Neural progenitor cell (in vitro differentiated cells): ENCODE measurements at regions not wholly inside any gene's neighbourhood (a gene's known extent, or its start where the extent isn't known, plus 50 kb on each side); places are given as distances from the start of the nearest gene placed in this dataset.

Experiments
- DNase-seq: peaks from one replicate; pipeline ENCODE4 v3.0.0-alpha.2; 2016; ENCODE audit warnings: low spot score
- H2AFZ ChIP-seq: fragments of 200-600 bp; sonication (generic); replicated peaks from 2 replicates; pipeline ENCODE4 v1.6.1; 2016; ENCODE audit warnings: antibody characterized with exemption
- H3F3A ChIP-seq: fragments of 200-600 bp; sonication (generic); 2 replicates; pipeline ENCODE4 v1.6.1; 2016; ENCODE audit warnings: antibody characterized with exemption, low read depth
- H3K27ac ChIP-seq: fragments of 200-600 bp; sonication (generic); 2 replicates; pipeline ENCODE4 v1.5.1; 2016; ENCODE audit warnings: mild to moderate bottlenecking
- H3K27me3 ChIP-seq: fragments of 200-600 bp; sonication (generic); 2 replicates; pipeline ENCODE4 v1.6.1; 2016; ENCODE audit warnings: mild to moderate bottlenecking, moderate library complexity
- H3K36me3 ChIP-seq: fragments of 200-600 bp; sonication (generic); 2 replicates; pipeline ENCODE4 v1.5.1; 2016
- H3K4me1 ChIP-seq: fragments of 200-600 bp; sonication (generic); 2 replicates; pipeline ENCODE4 v1.6.1; 2016; ENCODE audit warnings: mixed run types
- H3K4me2 ChIP-seq: fragments of 200-600 bp; sonication (generic); 2 replicates; pipeline ENCODE4 v1.6.1; 2016
- H3K4me3 ChIP-seq: fragments of 200-600 bp; sonication (generic); 2 replicates; pipeline ENCODE4 v1.5.1; 2016
- H3K79me2 ChIP-seq: fragments of 200-600 bp; sonication (generic); 2 replicates; pipeline ENCODE4 v1.6.1; 2016; ENCODE audit warnings: low read depth
- H3K9ac ChIP-seq: fragments of 200-600 bp; sonication (generic); 2 replicates; pipeline ENCODE4 v1.6.1; 2016
- H3K9me3 ChIP-seq: fragments of 200-600 bp; sonication (generic); 2 replicates; pipeline ENCODE4 v1.5.1; 2016; ENCODE audit warnings: low read depth
- H4K20me1 ChIP-seq: fragments of 200-600 bp; sonication (generic); 2 replicates; pipeline ENCODE4 v1.6.1; 2016; ENCODE audit warnings: low read depth
- H3K27ac Mint-ChIP-seq: 3 replicates; pipeline ENCODE4 v1.8.0; 2021; ENCODE audit warnings: mixed read lengths
- H3K27me3 Mint-ChIP-seq: 2 replicates; pipeline ENCODE4 v1.8.0; 2022; ENCODE audit warnings: low read depth, mild to moderate bottlenecking, inconsistent platforms, moderate library complexity, mixed read lengths; ENCODE audit not compliant: insufficient read depth
- H3K36me3 Mint-ChIP-seq: 3 replicates; pipeline ENCODE4 v1.8.0; 2021; ENCODE audit warnings: mixed read lengths
- H3K4me1 Mint-ChIP-seq: 3 replicates; pipeline ENCODE4 v1.8.0; 2021; ENCODE audit warnings: mixed read lengths
- H3K4me3 Mint-ChIP-seq: 3 replicates; pipeline ENCODE4 v1.8.0; 2021; ENCODE audit warnings: mild to moderate bottlenecking, moderate library complexity, mixed read lengths
- H3K9me3 Mint-ChIP-seq: 3 replicates; pipeline ENCODE4 v1.8.0; 2020; ENCODE audit warnings: mixed read lengths
- CTCF ChIP-seq: fragments of 200-600 bp; sonication (generic); IDR thresholded peaks from 2 replicates; pipeline ENCODE4 v1.5.1; 2017; ENCODE audit warnings: antibody characterized with exemption, mild to moderate bottlenecking
- EZH2 ChIP-seq: fragments of 200-600 bp; sonication (generic); IDR thresholded peaks from 2 replicates; pipeline ENCODE4 v1.6.1; 2017; ENCODE audit warnings: antibody characterized with exemption, mild to moderate bottlenecking, moderate library complexity
- EZH2phosphoT487 ChIP-seq: fragments of 200-600 bp; sonication (generic); IDR thresholded peaks from 2 replicates; pipeline ENCODE4 v1.6.1; 2017; ENCODE audit warnings: antibody characterized with exemption

DNA sequence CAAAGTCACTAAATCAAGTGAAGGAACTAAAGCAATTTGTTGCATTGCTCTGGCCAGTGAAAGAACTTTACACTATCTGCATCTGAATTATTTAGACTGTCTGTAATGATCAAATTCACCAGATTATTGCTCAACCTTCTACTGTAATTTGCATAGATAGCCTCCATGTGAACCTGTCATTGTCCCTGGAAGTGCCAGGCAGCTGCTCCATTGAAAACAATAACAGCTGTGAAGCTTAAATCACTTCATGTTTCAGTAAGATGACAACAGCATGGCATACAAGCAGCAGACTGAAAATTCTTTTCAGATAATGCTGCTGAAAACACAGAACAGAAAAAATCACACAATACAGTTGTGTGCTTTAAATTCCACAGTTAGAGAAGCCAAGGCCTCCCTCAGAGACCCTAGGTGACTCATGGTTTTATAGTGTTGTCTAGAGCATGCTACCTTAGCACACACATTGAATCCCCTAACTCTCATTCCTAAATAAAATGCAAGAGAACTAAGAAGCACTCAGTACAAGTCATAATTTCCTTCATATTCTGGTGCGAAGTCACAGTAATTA, 248.9 kb downstream of the TPBG start:
- no peak overlapping the region for H3K9ac ChIP-seq
- DNase-seq = no peak
- H3K4me3 Mint-ChIP-seq = no peak overlapping the region
- no peak overlapping the region for H3K27ac ChIP-seq
- peaks cover 35% of the 10 kb centered on the region for H3K4me1 ChIP-seq
- no peaks in the 10 kb centered on the region for H4K20me1 ChIP-seq
- H3K9me3 ChIP-seq = no peaks in the 10 kb centered on the region
- H3K9me3 Mint-ChIP-seq = peaks cover 3% of the 10 kb centered on the region
- H3K27me3 Mint-ChIP-seq = peaks cover 3% of the 10 kb centered on the region
- no peak overlapping the region for H3K4me2 ChIP-seq
- H3F3A ChIP-seq = peaks cover 26% of the 10 kb centered on the region
- H3K27ac Mint-ChIP-seq = peak overlapping the region; percentile 98
- H3K4me3 ChIP-seq = no peak overlapping the region
- peaks cover 10% of the 10 kb centered on the region for H3K36me3 Mint-ChIP-seq
- no peaks in the 10 kb centered on the region for H3K36me3 ChIP-seq
- H3K79me2 ChIP-seq = no peaks in the 10 kb centered on the region
- H3K27me3 ChIP-seq = no peaks in the 10 kb centered on the region
- peak overlapping the region; percentile 2 for H2AFZ ChIP-seq
- H3K4me1 Mint-ChIP-seq = peaks cover 65% of the 10 kb centered on the region
- TF ChIP-seq EZH2 = no peak
- no peak for TF ChIP-seq CTCF
- no peak for TF ChIP-seq EZH2phosphoT487

DNA sequence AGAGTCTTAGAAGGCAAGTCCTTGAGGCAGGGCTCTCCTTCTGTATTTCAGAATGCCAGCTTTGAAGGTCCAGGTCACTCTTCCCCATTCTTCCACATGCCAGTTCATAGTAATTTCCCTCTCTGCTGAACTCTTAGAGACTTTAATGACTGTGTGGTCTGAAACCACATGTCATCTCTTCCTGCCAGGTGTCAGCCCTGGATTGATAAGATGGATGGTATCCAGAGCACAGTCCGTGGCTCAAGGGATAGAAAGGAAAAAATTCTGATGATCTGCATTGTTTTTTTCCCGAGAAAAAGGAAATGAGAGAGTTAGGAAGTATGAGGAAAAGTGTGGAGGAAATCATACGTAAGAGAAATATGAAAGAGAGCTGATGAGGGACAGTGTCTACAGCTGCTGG, 250.9 kb downstream of the TPBG start:
- no peak overlapping the region for H3K4me2 ChIP-seq
- H3F3A ChIP-seq = peaks cover 6% of the 10 kb centered on the region
- peaks cover 15% of the 10 kb centered on the region for H3K4me1 ChIP-seq
- no peaks in the 10 kb centered on the region for H4K20me1 ChIP-seq
- no peaks in the 10 kb centered on the region for H3K27me3 ChIP-seq
- H3K4me1 Mint-ChIP-seq = peaks cover 46% of the 10 kb centered on the region
- H3K27ac ChIP-seq = no peak overlapping the region
- peaks cover 10% of the 10 kb centered on the region for H3K36me3 Mint-ChIP-seq
- H2AFZ ChIP-seq = no peak overlapping the region
- no peak overlapping the region for H3K4me3 ChIP-seq
- H3K9me3 Mint-ChIP-seq = peaks cover 3% of the 10 kb centered on the region
- no peaks in the 10 kb centered on the region for H3K79me2 ChIP-seq
- DNase-seq = no peak
- H3K4me3 Mint-ChIP-seq = no peak overlapping the region
- H3K27ac Mint-ChIP-seq = peak overlapping the region; percentile 46
- H3K27me3 Mint-ChIP-seq = peaks cover 3% of the 10 kb centered on the region
- TF ChIP-seq EZH2 (no peak), CTCF (no peak), EZH2phosphoT487 (no peak)
- no peak overlapping the region for H3K9ac ChIP-seq
- no peaks in the 10 kb centered on the region for H3K36me3 ChIP-seq
- no peaks in the 10 kb centered on the region for H3K9me3 ChIP-seq

DNA sequence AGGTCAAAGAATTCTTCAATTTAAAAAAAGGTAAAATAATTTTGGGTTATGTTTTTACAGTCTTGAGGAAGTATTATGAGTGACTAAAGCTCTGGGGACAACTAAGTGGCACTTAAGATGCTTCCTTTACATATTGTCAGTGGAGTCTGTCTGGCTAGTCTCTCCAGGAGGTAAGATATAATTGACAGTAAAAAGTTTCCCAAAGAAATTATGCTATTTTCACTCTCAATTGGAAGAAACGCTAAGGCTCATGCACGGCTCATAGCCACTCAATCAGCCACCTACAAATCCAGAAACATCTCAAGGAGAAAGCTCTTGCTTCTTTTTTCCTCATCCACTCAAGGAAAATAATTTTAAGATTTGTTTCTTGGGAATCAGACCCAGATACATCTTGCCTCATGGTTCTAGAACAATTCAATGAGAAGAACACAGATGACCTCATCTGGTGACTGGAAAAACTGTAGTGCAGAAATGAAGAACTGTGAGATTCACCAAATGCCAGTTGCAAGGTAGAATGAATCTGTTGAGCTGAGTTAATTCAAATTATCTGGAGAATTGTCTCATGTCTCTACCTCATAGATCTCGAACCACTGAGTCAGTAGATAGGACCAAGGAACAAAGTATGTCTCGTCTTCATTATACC, 252.9 kb downstream of the TPBG start:
- Histone ChIP-seq H3K27ac (no peak overlapping the region), H3K4me3 (no peak overlapping the region), H3K36me3 (no peaks in the 10 kb centered on the region), H3F3A (no peaks in the 10 kb centered on the region), H3K79me2 (no peaks in the 10 kb centered on the region), H3K4me1 (peaks cover 7% of the 10 kb centered on the region), H2AFZ (no peak overlapping the region), H3K4me2 (no peak overlapping the region), H3K27me3 (no peaks in the 10 kb centered on the region), H3K9me3 (no peaks in the 10 kb centered on the region), H4K20me1 (no peaks in the 10 kb centered on the region), H3K9ac (no peak overlapping the region)
- Mint-ChIP-seq H3K27me3 (peaks cover 4% of the 10 kb centered on the region), H3K4me1 (peaks cover 26% of the 10 kb centered on the region), H3K36me3 (peaks cover 12% of the 10 kb centered on the region), H3K27ac (no peak overlapping the region), H3K4me3 (no peak overlapping the region), H3K9me3 (peaks cover 8% of the 10 kb centered on the region)
- no peak for DNase-seq
- TF ChIP-seq CTCF = no peak
- TF ChIP-seq EZH2 = no peak
- TF ChIP-seq EZH2phosphoT487 = no peak
